ENCODE measurements at regions not wholly inside any gene's neighbourhood (a gene's known extent, or its start where the extent isn't known, plus 50 kb on each side); places are given as distances from the start of the nearest gene placed in this dataset.

DNA sequence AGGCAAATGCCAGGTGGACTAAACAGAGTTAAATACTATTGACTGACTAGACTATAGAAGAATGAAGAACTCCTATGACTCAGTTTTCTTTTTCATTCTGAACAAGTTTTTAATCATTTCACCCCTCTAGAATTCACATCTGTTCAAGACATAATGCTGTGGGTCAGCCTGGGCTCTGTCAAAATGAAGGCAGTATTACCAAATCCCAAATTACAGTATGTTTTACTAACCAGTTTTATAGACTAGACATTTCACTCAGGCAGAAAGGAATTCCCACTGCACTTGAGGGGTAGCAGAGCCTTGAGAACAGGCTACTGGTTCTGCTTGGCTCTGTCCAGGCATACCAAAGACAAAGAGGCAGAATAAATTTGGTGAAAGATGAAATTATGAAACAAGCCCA lies 511.7 kb downstream of the EPHA4 start:
- TF ChIP-seq NR1H2 (CRISPR knock-in tag; IDR thresholded peaks at IDR 0.05) = no peak
- TF ChIP-seq, protein P1, sequence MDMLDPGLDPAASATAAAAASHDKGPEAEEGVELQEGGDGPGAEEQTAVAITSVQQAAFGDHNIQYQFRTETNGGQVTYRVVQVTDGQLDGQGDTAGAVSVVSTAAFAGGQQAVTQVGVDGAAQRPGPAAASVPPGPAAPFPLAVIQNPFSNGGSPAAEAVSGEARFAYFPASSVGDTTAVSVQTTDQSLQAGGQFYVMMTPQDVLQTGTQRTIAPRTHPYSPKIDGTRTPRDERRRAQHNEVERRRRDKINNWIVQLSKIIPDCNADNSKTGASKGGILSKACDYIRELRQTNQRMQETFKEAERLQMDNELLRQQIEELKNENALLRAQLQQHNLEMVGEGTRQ (CRISPR knock-in tag; IDR thresholded peaks at IDR 0.05) = no peak
- TF ChIP-seq, protein P2, sequence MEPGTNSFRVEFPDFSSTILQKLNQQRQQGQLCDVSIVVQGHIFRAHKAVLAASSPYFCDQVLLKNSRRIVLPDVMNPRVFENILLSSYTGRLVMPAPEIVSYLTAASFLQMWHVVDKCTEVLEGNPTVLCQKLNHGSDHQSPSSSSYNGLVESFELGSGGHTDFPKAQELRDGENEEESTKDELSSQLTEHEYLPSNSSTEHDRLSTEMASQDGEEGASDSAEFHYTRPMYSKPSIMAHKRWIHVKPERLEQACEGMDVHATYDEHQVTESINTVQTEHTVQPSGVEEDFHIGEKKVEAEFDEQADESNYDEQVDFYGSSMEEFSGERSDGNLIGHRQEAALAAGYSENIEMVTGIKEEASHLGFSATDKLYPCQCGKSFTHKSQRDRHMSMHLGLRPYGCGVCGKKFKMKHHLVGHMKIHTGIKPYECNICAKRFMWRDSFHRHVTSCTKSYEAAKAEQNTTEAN (CRISPR knock-in tag; IDR thresholded peaks at IDR 0.05) = no peak
- TF ChIP-seq, protein P3, sequence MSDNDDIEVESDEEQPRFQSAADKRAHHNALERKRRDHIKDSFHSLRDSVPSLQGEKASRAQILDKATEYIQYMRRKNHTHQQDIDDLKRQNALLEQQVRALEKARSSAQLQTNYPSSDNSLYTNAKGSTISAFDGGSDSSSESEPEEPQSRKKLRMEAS (CRISPR knock-in tag; IDR thresholded peaks at IDR 0.05) = no peak
- TF ChIP-seq FOXK1 (CRISPR knock-in tag; IDR thresholded peaks at IDR 0.05) = no peak
- TF ChIP-seq, protein P4, sequence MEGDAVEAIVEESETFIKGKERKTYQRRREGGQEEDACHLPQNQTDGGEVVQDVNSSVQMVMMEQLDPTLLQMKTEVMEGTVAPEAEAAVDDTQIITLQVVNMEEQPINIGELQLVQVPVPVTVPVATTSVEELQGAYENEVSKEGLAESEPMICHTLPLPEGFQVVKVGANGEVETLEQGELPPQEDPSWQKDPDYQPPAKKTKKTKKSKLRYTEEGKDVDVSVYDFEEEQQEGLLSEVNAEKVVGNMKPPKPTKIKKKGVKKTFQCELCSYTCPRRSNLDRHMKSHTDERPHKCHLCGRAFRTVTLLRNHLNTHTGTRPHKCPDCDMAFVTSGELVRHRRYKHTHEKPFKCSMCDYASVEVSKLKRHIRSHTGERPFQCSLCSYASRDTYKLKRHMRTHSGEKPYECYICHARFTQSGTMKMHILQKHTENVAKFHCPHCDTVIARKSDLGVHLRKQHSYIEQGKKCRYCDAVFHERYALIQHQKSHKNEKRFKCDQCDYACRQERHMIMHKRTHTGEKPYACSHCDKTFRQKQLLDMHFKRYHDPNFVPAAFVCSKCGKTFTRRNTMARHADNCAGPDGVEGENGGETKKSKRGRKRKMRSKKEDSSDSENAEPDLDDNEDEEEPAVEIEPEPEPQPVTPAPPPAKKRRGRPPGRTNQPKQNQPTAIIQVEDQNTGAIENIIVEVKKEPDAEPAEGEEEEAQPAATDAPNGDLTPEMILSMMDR (IDR thresholded peaks at IDR 0.05) = no peak
- TF ChIP-seq, protein P5, sequence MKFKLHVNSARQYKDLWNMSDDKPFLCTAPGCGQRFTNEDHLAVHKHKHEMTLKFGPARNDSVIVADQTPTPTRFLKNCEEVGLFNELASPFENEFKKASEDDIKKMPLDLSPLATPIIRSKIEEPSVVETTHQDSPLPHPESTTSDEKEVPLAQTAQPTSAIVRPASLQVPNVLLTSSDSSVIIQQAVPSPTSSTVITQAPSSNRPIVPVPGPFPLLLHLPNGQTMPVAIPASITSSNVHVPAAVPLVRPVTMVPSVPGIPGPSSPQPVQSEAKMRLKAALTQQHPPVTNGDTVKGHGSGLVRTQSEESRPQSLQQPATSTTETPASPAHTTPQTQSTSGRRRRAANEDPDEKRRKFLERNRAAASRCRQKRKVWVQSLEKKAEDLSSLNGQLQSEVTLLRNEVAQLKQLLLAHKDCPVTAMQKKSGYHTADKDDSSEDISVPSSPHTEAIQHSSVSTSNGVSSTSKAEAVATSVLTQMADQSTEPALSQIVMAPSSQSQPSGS (CRISPR knock-in tag; IDR thresholded peaks at IDR 0.05; ENCODE audit: borderline replicate concordance, low read depth) = no peak
- TF ChIP-seq, protein P6, sequence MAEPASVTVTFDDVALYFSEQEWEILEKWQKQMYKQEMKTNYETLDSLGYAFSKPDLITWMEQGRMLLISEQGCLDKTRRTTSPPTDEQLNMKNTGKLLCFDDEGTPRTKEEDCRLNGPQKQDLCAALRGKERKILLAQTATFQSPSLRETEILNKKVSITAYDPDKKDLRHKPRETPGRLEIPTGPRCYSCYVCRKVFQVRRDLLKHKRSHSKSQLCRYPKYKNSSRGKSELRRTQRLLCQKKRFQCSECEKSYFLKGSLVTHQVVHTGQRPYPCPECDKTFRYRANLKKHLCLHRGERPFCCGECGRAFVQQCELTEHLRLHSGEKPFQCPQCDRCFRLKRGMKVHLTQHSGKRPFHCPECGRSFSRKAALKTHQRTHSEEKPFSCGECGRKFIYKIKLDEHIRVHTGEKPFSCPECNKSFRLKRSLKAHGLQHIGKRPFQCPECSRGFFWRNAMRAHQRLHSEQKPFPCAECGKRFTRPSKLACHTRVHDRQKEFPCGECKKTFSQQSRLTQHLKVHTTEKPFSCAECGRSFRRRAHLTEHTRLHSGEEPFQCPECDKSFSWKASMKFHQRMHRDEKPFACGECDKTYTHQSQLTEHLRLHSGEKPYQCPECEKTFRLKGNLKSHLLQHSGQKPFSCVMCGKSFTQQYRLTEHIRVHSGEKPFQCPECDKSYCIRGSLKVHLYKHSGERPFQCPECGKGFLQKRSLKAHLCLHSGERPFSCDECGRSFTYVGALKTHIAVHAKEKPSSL (CRISPR knock-in tag; conservative IDR thresholded peaks at IDR 0.05) = no peak

Data from WTC11 (cell line).